22Rv1 (cell line): ENCODE measurements at regions not wholly inside any gene's neighbourhood (a gene's known extent, or its start where the extent isn't known, plus 50 kb on each side); places are given as distances from the start of the nearest gene placed in this dataset.

ENCODE experiments used
- ZFX ChIP-seq: fragments of 450-650 bp; IDR thresholded peaks from 2 replicates; pipeline ENCODE4 v1.6.1; 2017; ENCODE audit warnings: antibody characterized with exemption, borderline replicate concordance
- TF ChIP-seq, protein P1 (sequence below): fragments of 450-650 bp; IDR thresholded peaks from 2 replicates; pipeline ENCODE4 v1.5.1; 2017; ENCODE audit warnings: mild to moderate bottlenecking

DNA sequence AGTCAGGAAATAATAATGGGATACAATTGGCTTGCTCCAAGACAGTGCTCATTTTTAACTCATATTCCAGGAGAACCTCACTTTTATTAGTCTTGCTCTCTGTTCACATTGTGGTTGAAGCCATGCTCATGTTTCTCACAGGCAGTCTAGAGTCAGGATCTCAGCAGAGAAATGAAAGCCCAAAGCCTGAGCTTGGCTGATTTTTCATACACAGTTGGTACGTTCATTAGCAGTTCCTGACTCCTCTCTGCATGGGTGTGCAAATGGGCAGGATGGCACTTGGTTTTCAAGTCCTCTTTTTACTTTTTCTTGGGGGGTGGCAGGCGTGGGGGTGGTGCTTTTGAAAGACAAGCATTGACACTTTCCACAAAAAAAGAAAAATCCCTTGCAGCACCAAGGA is 56.0 kb upstream of the KLF7 start:
- TF ChIP-seq, protein P1, sequence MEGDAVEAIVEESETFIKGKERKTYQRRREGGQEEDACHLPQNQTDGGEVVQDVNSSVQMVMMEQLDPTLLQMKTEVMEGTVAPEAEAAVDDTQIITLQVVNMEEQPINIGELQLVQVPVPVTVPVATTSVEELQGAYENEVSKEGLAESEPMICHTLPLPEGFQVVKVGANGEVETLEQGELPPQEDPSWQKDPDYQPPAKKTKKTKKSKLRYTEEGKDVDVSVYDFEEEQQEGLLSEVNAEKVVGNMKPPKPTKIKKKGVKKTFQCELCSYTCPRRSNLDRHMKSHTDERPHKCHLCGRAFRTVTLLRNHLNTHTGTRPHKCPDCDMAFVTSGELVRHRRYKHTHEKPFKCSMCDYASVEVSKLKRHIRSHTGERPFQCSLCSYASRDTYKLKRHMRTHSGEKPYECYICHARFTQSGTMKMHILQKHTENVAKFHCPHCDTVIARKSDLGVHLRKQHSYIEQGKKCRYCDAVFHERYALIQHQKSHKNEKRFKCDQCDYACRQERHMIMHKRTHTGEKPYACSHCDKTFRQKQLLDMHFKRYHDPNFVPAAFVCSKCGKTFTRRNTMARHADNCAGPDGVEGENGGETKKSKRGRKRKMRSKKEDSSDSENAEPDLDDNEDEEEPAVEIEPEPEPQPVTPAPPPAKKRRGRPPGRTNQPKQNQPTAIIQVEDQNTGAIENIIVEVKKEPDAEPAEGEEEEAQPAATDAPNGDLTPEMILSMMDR = no peak
- no peak for TF ChIP-seq ZFX
